ENCODE measurements at regions not wholly inside any gene's neighbourhood (a gene's known extent, or its start where the extent isn't known, plus 50 kb on each side); places are given as distances from the start of the nearest gene placed in this dataset.
"Not testable (repeated sequence)": the region's sequence is repeated elsewhere in the genome, so short reads cannot be mapped to it uniquely, and the experiment has no call there.

GRCh38 chr5:44150075-44150723 lies 239.0 kb downstream of the FGF10 start:
- Histone ChIP-seq H3K4me1 (ENCODE audit: control insufficient read depth, insufficient read depth, low read length) (no peaks in the 10 kb centered on the region), H3K36me3 (ENCODE audit: control insufficient read depth, insufficient read depth, low read length) (no peaks in the 10 kb centered on the region), H3K27me3 (ENCODE audit: control insufficient read depth, insufficient read depth, low read length, poor library complexity, severe bottlenecking) (no peaks in the 10 kb centered on the region), H3K27ac (ENCODE audit: low read depth, low read length) (no peak overlapping the region), H3K4me3 (ENCODE audit: low read length) (no peak overlapping the region), H3K9ac (ENCODE audit: extremely low read depth, low read length, poor library complexity, severe bottlenecking) (no peak overlapping the region), H3K9me3 (ENCODE audit: control insufficient read depth, low read length) (peaks cover 8% of the 10 kb centered on the region)
- DNase-seq = no peak
- H3K27ac Mint-ChIP-seq = no peak overlapping the region
- peaks cover 9% of the 10 kb centered on the region for H3K9me3 Mint-ChIP-seq
- TF ChIP-seq CTCF (conservative IDR thresholded peaks at IDR 0.05) = no peak
- WGBS, 2 experiments (ENCODE audit: insufficient coverage in 1 of 2, insufficient read length in 1 of 2) = 90 to 100% methylated on average over 1 to 5 of the region's 5 CpGs
- H3K36me3 Mint-ChIP-seq (ENCODE audit: low read depth) = peaks cover 5% of the 10 kb centered on the region
- H3K4me1 Mint-ChIP-seq = peaks cover 3% of the 10 kb centered on the region
- no peak overlapping the region for H3K4me3 Mint-ChIP-seq
- H3K27me3 Mint-ChIP-seq (ENCODE audit: insufficient read depth) = no peaks in the 10 kb centered on the region

GRCh38 chr5:44117947-44118346 lies 271.3 kb downstream of the FGF10 start:
- not testable (repeated sequence) for H3K27ac ChIP-seq (ENCODE audit: low read depth, low read length); H3K4me1 Mint-ChIP-seq; H3K9me3 ChIP-seq (ENCODE audit: control insufficient read depth, low read length); H3K4me3 ChIP-seq (ENCODE audit: low read length); H3K4me1 ChIP-seq (ENCODE audit: control insufficient read depth, insufficient read depth, low read length); DNase-seq; H3K4me3 Mint-ChIP-seq; H3K27me3 Mint-ChIP-seq (ENCODE audit: insufficient read depth); H3K9me3 Mint-ChIP-seq; H3K27me3 ChIP-seq (ENCODE audit: control insufficient read depth, insufficient read depth, low read length, poor library complexity, severe bottlenecking); H3K27ac Mint-ChIP-seq; H3K36me3 Mint-ChIP-seq (ENCODE audit: low read depth); H3K9ac ChIP-seq (ENCODE audit: extremely low read depth, low read length, poor library complexity, severe bottlenecking); H3K36me3 ChIP-seq (ENCODE audit: control insufficient read depth, insufficient read depth, low read length)
- WGBS, 2 experiments (ENCODE audit: insufficient coverage in 1 of 2, insufficient read length in 1 of 2) = 89 to 100% methylated on average over 2 to 3 of the region's 3 CpGs

- H3K36me3 Mint-ChIP-seq (ENCODE audit: low read depth) = peaks cover 11% of the 10 kb centered on the region
- H3K4me1 Mint-ChIP-seq; H3K4me3 ChIP-seq (ENCODE audit: low read length); H3K4me1 ChIP-seq (ENCODE audit: control insufficient read depth, insufficient read depth, low read length); H3K9ac ChIP-seq (ENCODE audit: extremely low read depth, low read length, poor library complexity, severe bottlenecking); H3K4me3 Mint-ChIP-seq; H3K27me3 Mint-ChIP-seq (ENCODE audit: insufficient read depth); H3K27ac ChIP-seq (ENCODE audit: low read depth, low read length); H3K27me3 ChIP-seq (ENCODE audit: control insufficient read depth, insufficient read depth, low read length, poor library complexity, severe bottlenecking); DNase-seq; H3K36me3 ChIP-seq (ENCODE audit: control insufficient read depth, insufficient read depth, low read length); H3K27ac Mint-ChIP-seq: not testable (repeated sequence)
- peaks cover 33% of the 10 kb centered on the region for H3K9me3 ChIP-seq (ENCODE audit: control insufficient read depth, low read length)
- 40 to 77% methylated on average over 1 to 5 of the region's 5 CpGs for WGBS, 2 experiments (ENCODE audit: insufficient coverage in 1 of 2, insufficient read length in 1 of 2)
- peaks cover 54% of the 10 kb centered on the region for H3K9me3 Mint-ChIP-seq
These were observed 281.0 kb downstream of the FGF10 start for GRCh38 chr5:44108232-44108631.

GRCh38 chr5:44099643-44100042 lies 289.6 kb downstream of the FGF10 start:
- no peak overlapping the region for H3K27ac ChIP-seq (ENCODE audit: low read depth, low read length)
- Mint-ChIP-seq H3K36me3 (ENCODE audit: low read depth) (no peaks in the 10 kb centered on the region), H3K9me3 (peaks cover 6% of the 10 kb centered on the region), H3K27ac (no peak overlapping the region), H3K27me3 (ENCODE audit: insufficient read depth) (no peaks in the 10 kb centered on the region), H3K4me1 (no peaks in the 10 kb centered on the region), H3K4me3 (no peak overlapping the region)
- H3K27me3 ChIP-seq (ENCODE audit: control insufficient read depth, insufficient read depth, low read length, poor library complexity, severe bottlenecking) = no peaks in the 10 kb centered on the region
- no peak for TF ChIP-seq CTCF (conservative IDR thresholded peaks at IDR 0.05)
- H3K4me1 ChIP-seq (ENCODE audit: control insufficient read depth, insufficient read depth, low read length) = no peaks in the 10 kb centered on the region
- H3K9ac ChIP-seq (ENCODE audit: extremely low read depth, low read length, poor library complexity, severe bottlenecking) = no peak overlapping the region
- no peak for DNase-seq
- 99% methylated on average over 2 of the region's 2 CpGs; no CpG with 5 or more reads in 1 of the 2 experiments for WGBS, 2 experiments (ENCODE audit: insufficient coverage in 1 of 2, insufficient read length in 1 of 2)
- no peaks in the 10 kb centered on the region for H3K9me3 ChIP-seq (ENCODE audit: control insufficient read depth, low read length)
- no peaks in the 10 kb centered on the region for H3K36me3 ChIP-seq (ENCODE audit: control insufficient read depth, insufficient read depth, low read length)
- no peak overlapping the region for H3K4me3 ChIP-seq (ENCODE audit: low read length)

Measured in endodermal cell (in vitro differentiated cells).